Right hindlimb (tissue), 1 donor: ENCODE measurements at regions not wholly inside any gene's neighbourhood (a gene's known extent, or its start where the extent isn't known, plus 50 kb on each side); places are given as distances from the start of the nearest gene placed in this dataset.

ENCODE experiments used
- DNase-seq: peaks from one replicate; pipeline ENCODE4 v3.0.0-alpha.2; 2018

DNA sequence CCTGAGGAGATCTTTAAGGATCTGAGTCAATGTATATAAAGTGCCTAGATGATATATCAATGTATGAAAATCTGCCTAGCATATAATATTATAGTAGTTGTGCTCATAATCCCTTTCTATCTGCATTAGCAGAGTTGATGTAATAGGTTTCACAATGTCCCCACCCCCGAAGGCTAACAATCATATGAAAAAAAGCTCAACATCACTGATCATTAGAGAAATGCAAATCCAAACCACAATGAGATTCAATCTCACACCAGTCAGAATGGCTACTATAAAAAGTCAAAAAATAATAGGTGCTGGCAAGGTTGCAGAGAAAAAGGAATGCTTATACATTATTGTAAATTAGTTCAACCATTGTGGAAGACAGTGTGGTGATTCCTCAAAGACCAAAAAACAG lies 147.8 kb upstream of the DPT start:
- no peak for DNase-seq

DNA sequence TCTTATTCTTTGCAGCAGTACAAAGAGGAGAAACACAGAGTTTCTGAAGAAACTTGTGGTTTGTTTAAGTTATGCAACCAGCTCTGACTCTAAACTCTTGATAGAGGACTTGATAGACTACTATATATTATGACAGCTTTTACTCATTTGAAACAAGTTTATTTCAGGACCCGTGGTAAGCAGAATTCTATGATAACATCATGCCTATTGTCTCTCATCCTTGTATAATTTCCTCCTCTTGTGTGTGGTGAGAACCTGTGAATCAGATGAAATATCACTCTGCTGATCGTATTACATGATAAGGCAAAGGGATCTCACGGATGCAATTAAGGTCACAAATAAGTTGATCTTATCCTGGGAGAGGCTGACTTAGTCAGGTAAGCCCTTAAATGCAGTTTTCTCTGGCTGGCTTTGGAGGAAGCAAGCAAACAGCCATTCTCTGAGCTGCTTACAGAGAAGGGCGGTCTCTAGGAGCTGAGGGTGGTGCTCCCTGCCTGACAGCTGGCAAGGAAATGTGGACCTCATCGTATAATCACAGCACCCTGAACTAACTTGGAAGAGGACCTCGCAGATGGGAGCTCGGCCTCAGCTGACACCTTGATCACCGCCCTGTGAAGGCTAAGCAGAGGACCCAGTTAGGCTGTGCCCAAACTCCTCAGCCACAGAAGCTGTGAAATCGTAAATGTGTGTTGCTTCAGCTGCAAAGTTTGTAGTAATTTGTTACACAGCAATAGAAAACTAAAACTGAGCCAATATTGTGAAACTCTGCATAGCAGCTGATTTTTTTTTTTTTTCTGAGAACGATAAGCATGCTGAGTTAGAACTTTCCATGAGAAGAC lies 151.1 kb upstream of the DPT start:
- peak; percentile 34 for DNase-seq

DNA sequence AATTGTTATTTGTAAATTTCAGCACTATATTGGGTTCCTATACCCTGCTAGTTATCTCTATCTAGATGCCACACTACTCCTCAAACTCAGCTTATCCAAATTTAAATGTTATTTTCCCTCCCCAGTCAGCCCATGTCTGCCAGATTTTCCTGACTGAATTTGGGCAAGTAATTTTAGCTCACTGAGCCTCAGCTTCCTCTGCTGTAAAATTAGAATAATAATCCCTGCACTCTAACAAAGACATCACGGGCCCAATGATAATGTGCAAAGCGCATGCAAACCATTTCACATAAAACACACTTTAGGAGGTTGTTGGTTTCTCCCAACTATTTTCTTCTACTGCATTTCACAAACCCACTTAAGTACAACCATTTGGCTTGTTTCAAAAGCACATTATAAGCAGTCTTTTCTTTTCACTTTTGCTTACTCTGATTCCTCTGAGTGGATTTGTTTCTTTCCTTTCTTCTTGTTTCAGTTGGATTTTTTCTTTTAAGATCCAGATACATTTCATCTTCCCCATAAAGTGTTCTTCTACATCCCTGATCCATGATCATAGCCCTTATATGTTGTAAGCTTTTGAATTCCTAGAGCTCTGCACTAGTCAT lies 152.8 kb upstream of the DPT start:
- no peak for DNase-seq

DNA sequence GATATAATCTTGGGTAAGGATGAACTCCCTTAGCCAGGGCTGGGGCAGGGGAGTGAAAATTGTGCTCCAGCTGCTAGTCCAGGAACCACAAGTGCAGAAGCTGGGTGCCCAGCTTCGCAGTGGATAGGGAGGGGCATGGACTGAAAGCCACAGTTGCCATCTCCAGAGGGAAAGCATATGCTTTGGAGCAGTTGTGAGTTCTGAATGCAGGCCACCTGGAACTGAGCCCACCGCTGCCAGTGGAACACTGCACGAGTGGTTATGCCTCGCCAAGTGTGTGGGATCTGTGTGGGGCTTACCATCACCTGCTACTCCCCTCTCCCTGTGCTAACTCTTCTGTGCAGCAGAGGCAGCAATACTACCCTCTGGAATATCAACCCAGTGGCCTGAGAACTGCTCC lies 158.4 kb upstream of the DPT start:
- DNase-seq, result peak; percentile 46

DNA sequence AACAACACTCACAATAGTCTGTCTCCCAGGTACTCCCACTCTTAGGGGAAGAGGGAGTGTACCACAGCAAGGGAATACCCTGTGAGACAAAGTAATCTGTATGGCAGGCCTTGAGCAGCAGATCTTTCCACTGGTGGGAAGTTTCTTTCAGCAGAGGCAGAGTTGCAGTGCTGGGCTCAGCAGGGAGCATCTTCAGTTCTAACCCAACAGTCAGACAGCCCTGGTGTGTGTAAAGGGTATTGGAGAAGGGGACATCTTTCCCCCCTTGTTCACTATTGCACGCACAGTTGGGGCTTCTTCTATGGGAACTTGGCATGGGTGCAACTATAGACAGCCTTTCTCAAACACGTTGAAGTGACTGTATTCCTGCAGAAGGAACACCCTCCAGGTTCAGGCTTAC lies 159.4 kb upstream of the DPT start:
- no peak for DNase-seq

DNA sequence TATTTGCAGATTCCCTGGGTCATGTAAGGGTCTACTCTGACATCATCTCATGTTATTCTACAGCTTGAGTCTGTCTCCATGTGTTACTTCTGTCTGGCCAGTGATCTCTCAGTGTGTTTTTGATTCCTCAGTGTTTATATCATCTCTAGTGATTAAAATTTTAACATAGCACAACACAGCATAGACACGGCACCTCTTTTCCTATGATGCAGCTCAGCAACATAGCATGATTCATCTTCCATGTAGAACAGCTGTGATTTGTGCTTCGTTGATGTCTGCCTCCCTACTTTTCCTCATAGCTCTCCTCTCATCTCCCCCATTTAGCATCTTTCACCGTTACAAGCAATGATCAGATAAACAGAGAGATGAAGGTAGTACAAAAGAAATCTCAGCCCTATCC lies 163.9 kb upstream of the DPT start:
- DNase-seq, result no peak

DNA sequence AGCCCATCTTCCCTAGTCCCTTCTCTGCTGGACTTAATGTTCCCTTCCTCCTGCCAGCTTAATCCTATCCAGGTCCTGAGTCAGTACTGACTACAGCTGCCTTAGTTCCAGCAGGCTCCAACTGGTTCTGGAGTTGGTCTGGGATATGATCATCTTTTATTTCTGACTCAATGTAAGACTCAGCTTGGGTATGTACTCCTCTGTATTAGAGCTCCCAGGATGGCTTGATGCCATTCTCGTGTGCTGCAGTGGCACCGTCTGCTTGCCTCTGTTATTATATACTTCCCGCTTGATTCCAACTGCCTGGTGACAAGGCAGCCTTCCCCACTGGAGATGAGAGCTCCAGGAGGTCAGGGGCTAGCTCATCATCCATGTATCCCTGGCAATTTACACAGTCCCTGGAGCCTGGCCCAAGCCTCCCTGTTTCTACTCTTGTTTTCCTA lies 164.4 kb upstream of the DPT start:
- peak; percentile 57 for DNase-seq

DNA sequence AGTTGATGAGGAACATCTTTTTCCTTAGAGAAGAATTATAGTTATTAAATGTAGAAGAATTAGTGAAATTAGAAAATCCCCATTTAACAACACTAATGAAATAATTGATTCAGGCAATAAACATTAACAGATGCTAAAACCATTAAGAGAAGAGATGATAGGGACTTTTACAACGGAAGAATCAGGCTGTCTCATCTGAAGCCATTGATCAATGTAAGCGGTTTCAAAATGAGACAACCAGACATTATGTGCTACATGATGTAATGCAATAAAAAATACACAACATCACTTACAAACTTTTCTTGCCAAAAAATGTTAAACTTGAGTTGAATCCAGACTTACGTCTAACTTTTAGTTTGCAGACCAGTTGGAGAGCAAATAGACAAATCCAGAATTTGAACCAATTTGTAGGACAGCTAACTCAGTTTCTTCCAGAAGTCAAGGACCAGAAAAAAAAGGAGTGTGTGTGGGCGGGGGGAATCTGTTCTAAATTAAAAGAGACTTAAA lies 165.4 kb upstream of the DPT start:
- no peak for DNase-seq

DNA sequence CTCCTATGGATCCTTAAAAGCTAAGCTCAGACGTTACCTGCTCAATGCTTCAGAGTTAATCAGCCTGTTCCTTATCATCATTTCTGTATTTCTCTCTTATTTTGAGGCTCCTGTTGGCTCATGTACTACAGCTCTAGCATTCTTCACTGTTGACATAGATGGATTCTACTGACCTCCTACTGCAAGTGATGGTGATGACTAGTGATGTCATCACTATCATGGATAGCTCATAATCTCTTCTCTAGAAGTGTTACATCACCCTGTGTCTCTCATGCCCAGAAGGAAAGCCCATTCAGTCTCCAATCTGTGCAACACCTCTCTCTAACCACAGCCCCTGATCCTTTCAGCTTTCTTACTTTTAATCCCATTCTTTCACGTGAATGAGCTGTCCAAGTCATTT lies 168.2 kb upstream of the DPT start:
- DNase-seq, result no peak

DNA sequence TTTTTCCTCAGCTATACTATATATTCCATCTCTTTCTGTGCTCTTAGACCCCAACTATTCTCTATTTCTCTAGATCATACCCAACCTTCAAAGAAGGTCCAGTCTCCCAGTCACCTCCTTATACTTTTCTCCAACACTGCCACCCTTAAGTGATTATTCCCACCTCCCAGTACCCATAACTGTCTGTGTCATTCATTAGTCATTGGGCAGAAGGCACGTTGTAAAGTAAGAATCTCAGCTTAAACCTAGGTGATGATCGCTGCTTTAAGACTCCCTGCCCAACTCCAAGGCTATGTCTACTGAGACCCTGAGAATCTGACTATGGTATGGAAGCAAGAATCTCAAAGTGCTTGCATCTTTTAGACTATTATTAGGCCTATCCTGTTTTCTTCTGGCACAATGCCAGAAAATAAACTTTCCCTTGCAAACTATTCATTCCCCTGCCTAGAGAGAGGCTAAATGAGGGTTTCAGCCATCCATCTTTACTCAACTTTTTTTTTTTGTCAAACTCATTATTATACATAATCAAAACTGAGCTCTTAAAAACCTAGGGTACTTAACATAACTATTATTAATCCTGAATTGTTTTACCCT lies 174.3 kb upstream of the DPT start:
- DNase-seq, result no peak

DNA sequence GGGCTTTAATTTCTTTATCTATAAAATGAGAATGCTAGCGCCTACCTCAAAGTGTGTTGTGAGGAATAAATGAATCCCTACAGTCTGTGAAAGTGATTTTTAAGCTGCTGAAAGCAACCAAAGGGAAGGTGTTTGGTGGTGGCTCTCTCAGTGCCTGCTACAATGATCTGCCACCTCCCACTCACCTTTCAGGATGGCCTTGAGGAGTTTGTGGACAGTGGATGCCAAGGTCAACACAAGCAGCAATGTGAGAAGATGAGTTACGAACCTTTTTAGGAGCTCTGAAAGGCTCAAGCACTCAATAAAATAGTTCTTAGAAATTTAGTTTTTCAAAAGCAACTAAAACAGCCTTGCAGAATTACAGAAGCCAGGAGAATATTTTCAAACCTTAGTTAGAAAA lies 176.6 kb upstream of the DPT start:
- no peak for DNase-seq

DNA sequence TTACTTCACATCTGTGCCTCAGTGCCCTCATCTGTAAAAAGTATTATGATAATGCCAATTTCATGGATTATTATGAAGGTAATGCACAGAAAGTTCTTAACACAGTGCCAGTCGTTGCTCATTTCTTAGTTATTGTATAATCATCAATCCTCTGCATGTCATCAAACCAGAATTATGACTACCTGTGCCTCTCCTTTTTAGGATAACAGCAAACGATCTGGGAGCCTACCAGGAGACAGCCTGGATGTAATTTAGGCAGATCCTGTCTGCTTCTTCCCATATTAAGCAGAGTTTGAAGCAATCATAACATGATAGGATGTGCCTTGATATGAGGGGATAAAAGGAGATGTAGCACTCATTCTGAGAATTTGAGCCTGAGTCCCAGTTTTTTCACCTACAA lies 177.4 kb upstream of the DPT start:
- no peak for DNase-seq

DNA sequence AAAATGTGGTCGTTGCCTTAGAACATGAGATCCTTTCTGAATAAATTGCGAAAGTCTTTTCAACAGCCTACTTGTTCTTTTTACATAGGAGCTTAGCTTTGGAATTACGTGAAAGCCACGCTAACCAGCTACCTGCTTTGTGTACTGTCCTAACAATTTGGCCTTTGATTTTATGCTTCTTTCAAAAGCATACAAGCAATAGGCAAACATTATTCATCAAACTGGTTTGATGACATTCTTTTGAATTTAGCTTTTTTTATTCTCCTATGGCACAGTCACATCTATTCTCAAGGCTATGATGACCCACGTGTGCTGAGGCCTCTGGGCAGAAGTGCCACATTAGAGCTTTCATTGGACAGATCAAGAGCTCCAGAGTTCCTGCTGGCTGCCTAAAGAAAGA lies 178.0 kb upstream of the DPT start:
- DNase-seq, result no peak

DNA sequence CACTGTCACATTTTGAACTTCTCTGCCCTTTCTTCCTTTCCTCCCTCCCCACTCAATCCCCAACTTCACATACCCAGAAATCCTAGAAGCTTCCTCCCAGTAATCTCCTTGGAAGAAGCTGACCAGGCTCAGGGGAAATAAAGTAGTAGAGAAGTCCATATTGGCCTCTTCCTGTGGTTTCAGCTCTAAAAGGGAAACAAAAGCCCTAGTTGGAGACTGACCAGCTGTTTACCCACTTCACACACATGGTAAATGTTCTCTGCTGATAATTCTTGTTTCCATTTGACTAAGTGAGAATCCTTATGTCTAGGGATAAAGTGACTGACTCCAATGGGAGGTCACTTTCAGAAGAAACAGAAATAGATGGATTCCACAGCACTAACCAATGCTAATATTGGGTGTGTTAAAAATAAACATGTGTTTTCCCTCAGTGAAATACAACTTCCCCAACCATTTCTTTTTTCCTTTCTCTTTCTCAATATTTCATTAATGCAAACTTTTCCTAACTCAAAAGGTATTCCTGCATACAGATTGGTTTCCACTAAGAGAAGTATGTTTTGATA lies 178.9 kb upstream of the DPT start:
- DNase-seq, result no peak

DNA sequence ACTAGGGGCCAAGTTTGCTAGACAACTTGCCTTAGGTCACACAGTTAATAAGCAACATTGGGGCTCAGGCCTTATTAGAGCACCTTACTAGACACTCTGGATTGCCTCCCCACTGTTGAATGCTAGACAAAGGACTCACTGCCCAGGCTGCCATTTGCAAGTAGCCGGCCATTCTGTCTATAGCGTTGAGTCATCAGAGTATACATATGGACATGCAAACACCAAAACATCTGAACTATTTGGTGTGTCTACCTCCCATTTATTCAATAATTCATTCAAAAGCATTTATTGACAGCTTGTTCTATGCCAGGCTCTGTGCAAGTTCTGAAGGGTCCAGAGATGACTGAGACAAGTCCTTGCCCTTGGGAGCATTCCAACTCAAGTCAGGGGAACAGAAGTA lies 181.4 kb upstream of the DPT start:
- no peak for DNase-seq

DNA sequence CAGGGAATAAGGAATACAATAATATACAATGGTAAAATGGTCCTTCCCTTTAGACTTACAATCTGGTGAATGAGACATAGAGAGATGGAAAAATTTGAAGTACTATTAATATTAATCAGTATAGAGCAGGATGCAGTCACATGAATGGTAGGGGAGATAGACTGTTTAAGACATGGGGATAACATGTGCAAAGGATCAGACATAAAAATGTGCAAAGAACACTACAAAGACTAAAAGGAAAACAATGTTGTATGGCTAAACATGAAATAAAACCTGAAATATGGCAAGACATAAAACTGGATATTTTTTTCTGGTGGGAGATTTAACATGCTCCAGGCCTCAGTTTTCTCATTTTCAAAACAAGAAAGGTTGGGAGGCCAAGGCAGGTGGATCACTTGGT lies 182.4 kb upstream of the DPT start:
- no peak for DNase-seq

DNA sequence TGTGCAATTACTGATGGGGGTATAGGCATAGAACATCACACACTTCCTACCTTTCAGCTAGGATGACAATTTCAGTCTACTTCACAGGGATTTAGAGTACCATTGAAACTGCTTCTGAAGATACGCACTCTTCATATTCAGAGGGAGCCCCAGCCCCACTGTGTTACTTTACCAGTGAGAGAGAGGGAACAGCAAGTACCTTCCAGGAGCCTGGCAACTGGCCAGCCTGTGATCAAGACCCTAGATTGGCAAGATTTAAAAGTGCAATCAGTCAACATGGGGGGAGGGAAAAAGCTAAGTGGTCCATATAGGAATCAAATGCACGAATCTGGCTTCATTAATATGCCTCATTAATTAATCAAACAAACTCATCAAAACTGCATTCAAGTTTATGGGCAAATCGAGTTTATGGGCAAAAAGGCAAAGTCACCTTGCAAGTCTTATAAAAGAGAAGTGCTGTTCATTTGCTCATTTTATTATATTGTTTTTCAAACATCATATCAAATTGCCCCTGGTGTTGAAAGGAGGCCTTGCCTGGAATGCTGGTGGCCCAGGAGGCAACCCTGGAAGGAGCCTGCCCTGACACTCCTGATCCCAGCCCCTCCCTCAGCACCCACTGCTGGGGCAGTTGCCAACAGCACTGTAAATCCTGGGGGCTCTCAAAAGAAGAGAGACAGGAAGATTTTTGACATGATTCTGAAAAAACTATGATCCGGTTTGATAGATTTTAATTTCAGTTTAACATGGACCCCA lies 184.9 kb upstream of the DPT start:
- DNase-seq, result no peak

DNA sequence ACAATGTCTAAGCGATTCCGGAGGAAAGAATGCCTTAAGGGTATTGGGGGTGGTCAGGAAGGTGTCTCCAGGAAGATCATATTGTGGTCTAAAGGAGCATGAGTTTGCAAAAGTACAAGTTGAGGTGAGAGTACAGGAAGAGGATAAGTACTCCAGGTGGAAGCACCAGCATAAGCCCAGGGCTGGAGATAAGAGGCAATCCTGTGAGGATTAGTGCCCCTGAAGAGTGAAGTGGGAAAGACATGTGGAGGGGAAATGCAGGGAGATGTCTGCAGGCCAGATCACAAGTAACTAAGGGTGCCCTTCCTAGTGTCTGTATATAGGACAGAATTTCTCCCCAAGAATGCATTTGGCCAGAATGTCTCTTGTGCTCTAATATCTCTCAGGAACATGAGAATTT lies 188.3 kb upstream of the DPT start:
- DNase-seq, result no peak

DNA sequence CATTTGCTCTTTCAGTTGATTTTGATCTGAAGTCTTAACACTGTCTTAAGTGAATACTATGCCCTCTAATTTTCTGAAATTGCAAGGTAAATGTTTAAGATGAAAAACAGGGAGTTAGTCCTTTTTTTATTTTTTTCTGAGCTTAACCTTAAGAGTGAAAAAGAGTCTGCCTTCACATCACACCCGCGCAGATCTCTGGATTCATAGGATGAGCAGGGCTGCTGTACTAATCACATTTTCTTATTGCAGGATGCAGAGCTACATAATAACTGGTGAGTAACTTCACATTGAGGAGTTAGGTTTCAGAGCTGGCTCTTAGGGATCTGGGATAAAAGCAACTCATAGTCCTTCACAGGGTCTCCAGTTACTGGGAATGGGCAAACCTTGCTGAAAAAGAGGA lies 188.7 kb upstream of the ATP1B1 start:
- no peak for DNase-seq

DNA sequence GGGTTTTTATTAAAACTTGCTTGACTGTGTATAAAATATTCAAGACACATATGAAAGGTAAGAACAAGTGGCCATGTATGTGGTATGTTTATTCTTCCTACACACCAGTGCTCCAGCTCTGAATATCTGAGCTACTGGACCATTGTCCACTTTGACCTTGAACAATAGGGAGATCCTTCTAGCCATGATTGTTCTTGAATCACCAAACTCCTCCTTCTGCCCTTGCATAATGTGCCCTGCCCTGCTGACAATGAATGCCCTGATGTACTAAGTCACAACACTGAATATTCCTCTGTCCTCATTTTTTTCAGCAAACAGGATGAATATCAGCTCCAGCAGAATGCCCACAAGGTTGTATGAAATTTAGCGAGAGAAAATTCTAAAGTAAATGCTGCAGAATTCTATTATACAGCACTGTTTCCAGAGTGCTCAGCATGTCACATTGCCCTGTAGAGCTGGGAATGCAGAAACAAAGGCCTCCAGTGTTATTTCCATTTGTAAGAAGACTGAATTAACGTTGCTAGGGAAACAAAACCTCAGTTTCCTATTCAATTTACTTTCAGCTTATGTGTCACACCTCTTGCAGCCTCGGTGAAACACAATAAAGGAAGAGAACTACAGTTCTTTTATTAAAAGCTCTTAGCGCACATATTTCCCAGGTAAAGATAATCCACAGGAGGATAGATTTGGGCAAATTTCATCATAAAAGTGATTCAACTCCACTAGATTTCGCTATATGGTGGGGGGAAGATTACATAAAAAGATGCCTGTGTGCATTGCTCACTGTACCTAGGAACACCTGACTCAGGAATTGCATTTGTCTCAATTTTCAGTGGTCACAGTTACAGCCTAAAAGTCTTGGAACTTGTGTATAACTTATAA lies 187.4 kb upstream of the ATP1B1 start:
- DNase-seq, result no peak

DNA sequence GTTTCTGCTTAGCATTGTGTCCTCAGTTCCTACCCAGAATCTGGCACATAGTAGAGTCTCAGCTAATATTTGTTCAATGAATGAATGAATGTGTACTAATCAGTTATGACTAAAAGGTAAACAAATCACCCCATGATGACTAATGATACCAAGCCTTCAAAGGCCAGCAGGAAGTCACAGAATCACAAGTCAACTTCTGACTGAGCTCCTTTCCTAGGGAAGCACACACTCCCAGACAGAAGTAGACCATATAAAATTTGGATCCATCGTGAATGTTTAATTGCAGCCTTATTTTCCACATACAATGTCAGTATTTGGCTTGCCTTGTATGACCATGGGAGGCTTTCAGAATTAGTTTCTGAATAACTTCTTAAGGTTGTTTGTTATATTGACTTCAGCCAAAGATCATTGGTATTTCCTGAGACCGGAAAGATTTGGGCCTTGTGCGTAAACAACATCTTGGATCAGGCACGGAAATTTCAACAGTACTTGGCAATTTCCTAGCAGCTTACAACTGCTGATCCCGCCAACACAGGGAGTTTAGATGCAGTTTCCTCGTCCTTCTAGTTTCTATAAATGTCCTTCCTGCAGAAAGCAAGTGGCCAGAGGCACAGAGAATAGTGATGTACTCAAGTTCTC lies 185.9 kb upstream of the ATP1B1 start:
- no peak for DNase-seq

DNA sequence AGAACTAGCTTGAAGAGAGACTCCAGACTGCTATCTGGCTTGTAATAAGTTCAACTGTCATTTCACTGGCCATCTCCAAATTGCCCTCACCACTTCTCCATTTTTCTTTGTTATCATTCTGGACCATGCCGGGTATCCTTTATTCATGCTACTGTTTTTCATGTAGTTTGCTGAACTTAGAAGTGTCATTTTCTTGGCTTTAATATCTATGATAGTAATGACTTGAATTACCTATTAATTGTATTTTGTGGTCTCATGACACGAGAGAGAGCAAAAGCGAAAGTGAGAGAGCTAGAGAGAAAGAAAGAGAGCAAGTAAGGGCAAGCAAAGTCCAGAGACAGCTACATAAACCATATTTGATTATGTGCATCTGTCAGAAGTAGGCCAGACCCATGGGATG lies 184.9 kb upstream of the ATP1B1 start:
- no peak for DNase-seq
